Neural crest cell (in vitro differentiated cells): ENCODE measurements at regions not wholly inside any gene's neighbourhood (a gene's known extent, or its start where the extent isn't known, plus 50 kb on each side); places are given as distances from the start of the nearest gene placed in this dataset.

Experiments
- DNase-seq: peaks from one replicate; pipeline ENCODE4 v3.0.0; 2021; ENCODE audit warnings: low read depth, mixed read lengths, low spot score
- H3K27ac Mint-ChIP-seq: one replicate; pipeline ENCODE4 v1.8.0; 2021; ENCODE audit warnings: mild to moderate bottlenecking, mixed read lengths; ENCODE audit not compliant: unreplicated experiment
- H3K27me3 Mint-ChIP-seq: 2 replicates; pipeline ENCODE4 v1.8.0; 2021; ENCODE audit warnings: low read depth, mild to moderate bottlenecking, mixed read lengths
- H3K36me3 Mint-ChIP-seq: 2 replicates; pipeline ENCODE4 v1.8.0; 2021; ENCODE audit warnings: low read depth, mild to moderate bottlenecking, mixed read lengths
- H3K4me1 Mint-ChIP-seq: 2 replicates; pipeline ENCODE4 v1.8.0; 2021; ENCODE audit warnings: mixed read lengths
- H3K4me3 Mint-ChIP-seq: one replicate; pipeline ENCODE4 v1.8.0; 2021; ENCODE audit warnings: mild to moderate bottlenecking, mixed read lengths
- H3K9me3 Mint-ChIP-seq: 2 replicates; pipeline ENCODE4 v1.8.0; 2021; ENCODE audit warnings: mixed read lengths
- CTCF ChIP-seq: fragments of 200-600 bp; sonication (generic); conservative IDR thresholded peaks from 2 replicates; pipeline ENCODE4 v1.5.0; 2021; ENCODE audit warnings: antibody characterized with exemption, mild to moderate bottlenecking

GRCh38 chr13:42412812-42413483, 141.0 kb downstream of the AKAP11 start:
- Mint-ChIP-seq H3K4me3 (no peak overlapping the region), H3K27me3 (no peaks in the 10 kb centered on the region), H3K36me3 (no peaks in the 10 kb centered on the region), H3K9me3 (no peaks in the 10 kb centered on the region), H3K27ac (no peak overlapping the region), H3K4me1 (no peaks in the 10 kb centered on the region)
- no peak for TF ChIP-seq CTCF
- DNase-seq = no peak

- no peaks in the 10 kb centered on the region for H3K27me3 Mint-ChIP-seq
- DNase-seq = no peak
Measured at GRCh38 chr13:42413484-42413815, 141.5 kb downstream of the AKAP11 start.

GRCh38 chr13:42417626-42418025, 145.7 kb downstream of the AKAP11 start:
- no peaks in the 10 kb centered on the region for H3K36me3 Mint-ChIP-seq
- no peaks in the 10 kb centered on the region for H3K9me3 Mint-ChIP-seq
- no peak for TF ChIP-seq CTCF
- H3K27me3 Mint-ChIP-seq = no peaks in the 10 kb centered on the region
- no peak overlapping the region for H3K27ac Mint-ChIP-seq
- no peak overlapping the region for H3K4me3 Mint-ChIP-seq
- DNase-seq = no peak
- H3K4me1 Mint-ChIP-seq = no peaks in the 10 kb centered on the region

More at GRCh38 chr13:42413484-42413815, 141.5 kb downstream of the AKAP11 start:
- H3K4me3 Mint-ChIP-seq = no peak overlapping the region
- no peaks in the 10 kb centered on the region for H3K36me3 Mint-ChIP-seq
- no peak for TF ChIP-seq CTCF
- H3K27ac Mint-ChIP-seq = no peak overlapping the region
- no peaks in the 10 kb centered on the region for H3K9me3 Mint-ChIP-seq
- H3K4me1 Mint-ChIP-seq = no peaks in the 10 kb centered on the region

GRCh38 chr13:42418184-42418583, 146.2 kb downstream of the AKAP11 start:
- Mint-ChIP-seq H3K36me3 (no peaks in the 10 kb centered on the region), H3K9me3 (no peaks in the 10 kb centered on the region), H3K27me3 (no peaks in the 10 kb centered on the region), H3K4me3 (no peak overlapping the region), H3K4me1 (no peaks in the 10 kb centered on the region), H3K27ac (no peak overlapping the region)
- no peak for DNase-seq
- TF ChIP-seq CTCF = no peak

- no peak for DNase-seq
- Mint-ChIP-seq H3K36me3 (peaks cover 2% of the 10 kb centered on the region), H3K9me3 (peaks cover 3% of the 10 kb centered on the region), H3K4me1 (no peaks in the 10 kb centered on the region), H3K27me3 (no peaks in the 10 kb centered on the region), H3K4me3 (no peak overlapping the region), H3K27ac (no peak overlapping the region)
- TF ChIP-seq CTCF = no peak
Measured at GRCh38 chr13:42420304-42420703, 148.4 kb downstream of the AKAP11 start.
